ENCODE measurements at regions not wholly inside any gene's neighbourhood (a gene's known extent, or its start where the extent isn't known, plus 50 kb on each side); places are given as distances from the start of the nearest gene placed in this dataset.

- FAIRE-seq (no peak), DNase-seq (ENCODE audit: low read depth) (no peak)
- TF ChIP-seq CTCF (IDR thresholded peaks at IDR 0.05; ENCODE audit: insufficient read depth, low read length, severe bottlenecking) = no peak
- no peak overlapping the region for H3K4me3 ChIP-seq (ENCODE audit: low read depth, low read length)
- H3K36me3 ChIP-seq (ENCODE audit: control insufficient read depth, insufficient read depth, low read length) = no peaks in the 10 kb centered on the region
- no peaks in the 10 kb centered on the region for H3K27me3 ChIP-seq (ENCODE audit: control insufficient read depth, insufficient read depth, low read length)
Observed at GRCh38 chr17:13750816-13751793, 149.4 kb upstream of the HS3ST3A1 start.

GRCh38 chr17:13753154-13753553 is 151.4 kb upstream of the HS3ST3A1 start:
- DNase-seq (ENCODE audit: low read depth) (no peak), FAIRE-seq (no peak)
- Histone ChIP-seq H3K4me3 (ENCODE audit: low read depth, low read length) (no peak overlapping the region), H3K36me3 (ENCODE audit: control insufficient read depth, insufficient read depth, low read length) (no peaks in the 10 kb centered on the region), H3K27me3 (ENCODE audit: control insufficient read depth, insufficient read depth, low read length) (no peaks in the 10 kb centered on the region)
- no peak for TF ChIP-seq CTCF (IDR thresholded peaks at IDR 0.05; ENCODE audit: insufficient read depth, low read length, severe bottlenecking)

- TF ChIP-seq CTCF (IDR thresholded peaks at IDR 0.05; ENCODE audit: insufficient read depth, low read length, severe bottlenecking) = no peak
- DNase-seq (ENCODE audit: low read depth) (no peak), FAIRE-seq (no peak)
- H3K4me3 ChIP-seq (ENCODE audit: low read depth, low read length) = no peak overlapping the region
- no peaks in the 10 kb centered on the region for H3K36me3 ChIP-seq (ENCODE audit: control insufficient read depth, insufficient read depth, low read length)
- no peaks in the 10 kb centered on the region for H3K27me3 ChIP-seq (ENCODE audit: control insufficient read depth, insufficient read depth, low read length)
Observed at GRCh38 chr17:13753771-13754170, 152.0 kb upstream of the HS3ST3A1 start.

- FAIRE-seq (no peak), DNase-seq (ENCODE audit: low read depth) (no peak)
- Histone ChIP-seq H3K36me3 (ENCODE audit: control insufficient read depth, insufficient read depth, low read length) (no peaks in the 10 kb centered on the region), H3K27me3 (ENCODE audit: control insufficient read depth, insufficient read depth, low read length) (no peaks in the 10 kb centered on the region), H3K4me3 (ENCODE audit: low read depth, low read length) (no peak overlapping the region)
- no peak for TF ChIP-seq CTCF (IDR thresholded peaks at IDR 0.05; ENCODE audit: insufficient read depth, low read length, severe bottlenecking)
Observed at GRCh38 chr17:13755851-13756250, 154.1 kb upstream of the HS3ST3A1 start.

GRCh38 chr17:13756763-13757162 is 155.0 kb upstream of the HS3ST3A1 start:
- H3K4me3 ChIP-seq (ENCODE audit: low read depth, low read length) = no peak overlapping the region
- H3K27me3 ChIP-seq (ENCODE audit: control insufficient read depth, insufficient read depth, low read length) = no peaks in the 10 kb centered on the region
- FAIRE-seq = no peak
- no peaks in the 10 kb centered on the region for H3K36me3 ChIP-seq (ENCODE audit: control insufficient read depth, insufficient read depth, low read length)
- no peak for TF ChIP-seq CTCF (IDR thresholded peaks at IDR 0.05; ENCODE audit: insufficient read depth, low read length, severe bottlenecking)
- no peak for DNase-seq (ENCODE audit: low read depth)

Measured in bronchial epithelial cell (primary cell).